GM21423 (cell line): ENCODE measurements at regions not wholly inside any gene's neighbourhood (a gene's known extent, or its start where the extent isn't known, plus 50 kb on each side); places are given as distances from the start of the nearest gene placed in this dataset.
A peak's percentile ranks its signal among the peaks of the same experiment; 100 is the strongest.

Experiments used
- ATAC-seq: cut with Tn5 transposase; IDR thresholded peaks from one replicate; pipeline ENCODE4 v1.9.1; 2021; ENCODE audit warnings: mild to moderate bottlenecking, moderate library complexity; ENCODE audit not compliant: unreplicated experiment

- no peak for ATAC-seq
Observed at GRCh38 chr4:159003420-159004253, 99.2 kb upstream of the RAPGEF2 start.

DNA sequence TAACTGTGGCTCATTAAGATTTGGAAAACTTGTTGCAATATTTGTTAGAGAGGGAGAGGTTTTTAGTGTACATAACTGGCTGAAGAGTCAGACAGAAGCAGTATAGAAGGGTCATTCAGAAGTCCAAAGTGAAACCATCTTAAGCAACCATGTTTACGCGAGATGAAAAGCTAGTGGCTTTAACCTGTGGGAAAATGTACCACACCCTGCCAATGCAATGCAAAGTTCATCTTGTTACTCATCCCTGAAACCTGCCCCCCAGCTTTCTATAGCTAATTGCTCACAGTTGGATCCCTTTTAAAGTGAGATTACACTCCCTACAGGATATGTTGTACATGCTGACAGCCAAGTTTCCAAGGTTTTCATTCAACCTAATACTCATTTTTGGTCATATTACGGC, 96.7 kb upstream of the RAPGEF2 start:
- ATAC-seq = no peak

DNA sequence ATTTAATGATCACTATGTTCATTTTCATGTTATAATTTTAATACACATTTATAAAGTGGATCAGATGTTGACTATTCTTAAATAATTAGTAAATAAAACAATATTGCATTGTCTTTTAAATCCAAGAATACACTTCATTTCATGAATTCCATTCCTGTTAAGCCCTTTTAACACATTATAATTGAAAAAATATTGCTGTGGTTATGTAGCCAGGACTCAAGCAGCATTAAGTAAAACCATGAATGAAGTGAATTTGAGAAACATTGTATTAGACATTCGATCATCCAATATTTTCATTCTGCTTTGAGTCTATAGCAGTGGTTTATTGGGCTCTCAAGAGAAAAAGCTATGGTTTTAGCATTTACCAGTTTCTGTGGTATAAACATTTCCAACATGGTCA, 94.2 kb upstream of the RAPGEF2 start:
- ATAC-seq = no peak

DNA sequence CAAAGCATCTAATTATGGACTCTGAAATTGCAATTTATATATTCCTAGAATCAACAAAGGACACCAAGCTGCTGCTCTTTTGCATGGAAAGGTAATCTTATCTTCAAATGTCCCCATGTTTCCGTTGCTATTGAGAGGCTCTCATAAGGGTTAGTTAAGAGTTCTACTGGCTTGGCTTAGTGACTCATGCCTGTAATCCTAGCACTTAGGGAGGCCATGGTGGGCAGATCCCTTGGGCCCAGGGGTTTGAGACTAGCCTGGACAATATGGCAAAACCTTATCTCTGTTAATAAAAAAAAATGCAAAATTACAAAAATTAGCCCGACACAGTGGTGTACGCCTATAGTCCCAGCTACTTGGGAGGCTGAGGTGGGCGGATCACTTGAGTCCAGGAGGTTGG, 93.4 kb upstream of the RAPGEF2 start:
- ATAC-seq = no peak

DNA sequence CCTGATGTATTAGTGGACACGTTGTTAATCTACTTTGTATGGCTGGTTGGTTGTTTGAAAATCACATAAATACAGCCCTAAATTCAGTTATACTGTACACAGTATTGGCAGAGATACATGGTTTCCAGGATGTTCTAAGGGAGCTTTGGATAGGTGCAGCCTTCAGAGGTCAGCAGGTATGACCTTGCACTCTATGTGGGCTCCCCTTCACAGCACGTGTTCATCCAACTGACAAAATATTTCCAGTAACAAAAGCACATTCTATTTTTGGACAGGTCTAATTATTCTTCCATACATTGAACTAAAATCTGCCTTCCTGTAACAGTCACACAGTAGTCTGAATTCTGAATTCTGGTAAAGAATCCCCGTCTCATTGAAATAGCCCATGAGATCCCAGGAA, 92.8 kb upstream of the RAPGEF2 start:
- ATAC-seq = no peak

DNA sequence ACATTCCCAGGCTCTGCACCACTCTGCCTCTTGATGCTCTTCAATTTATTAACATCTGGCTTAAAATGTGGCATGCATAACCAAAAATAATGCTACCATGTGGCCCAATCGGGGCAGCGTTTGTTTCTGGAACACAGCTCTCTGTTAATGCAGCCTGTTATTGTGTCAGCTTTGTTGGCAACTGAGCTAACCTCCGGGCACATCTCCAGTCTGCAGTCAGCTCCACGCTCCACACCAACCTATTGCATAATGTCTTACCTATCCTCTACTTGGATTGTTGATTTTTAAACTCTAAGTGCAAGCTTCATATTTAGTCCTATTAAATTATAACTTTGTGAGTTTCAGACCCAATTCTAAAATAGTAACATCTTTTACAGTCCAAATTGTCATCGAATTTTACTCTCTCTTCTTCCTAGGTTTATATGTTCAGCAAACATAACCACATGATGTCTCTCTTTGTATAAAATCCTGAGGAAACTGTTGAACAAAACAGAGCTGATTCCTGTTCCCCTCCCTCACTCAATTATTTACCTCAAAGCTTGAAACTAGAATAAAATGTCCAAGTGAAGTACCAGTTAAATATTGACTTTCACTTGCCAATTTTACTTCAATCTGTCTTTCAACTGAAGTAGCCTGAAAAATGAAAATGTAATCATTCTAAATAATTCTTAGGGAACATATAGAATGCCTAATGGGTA, 92.2 kb upstream of the RAPGEF2 start:
- ATAC-seq = no peak

DNA sequence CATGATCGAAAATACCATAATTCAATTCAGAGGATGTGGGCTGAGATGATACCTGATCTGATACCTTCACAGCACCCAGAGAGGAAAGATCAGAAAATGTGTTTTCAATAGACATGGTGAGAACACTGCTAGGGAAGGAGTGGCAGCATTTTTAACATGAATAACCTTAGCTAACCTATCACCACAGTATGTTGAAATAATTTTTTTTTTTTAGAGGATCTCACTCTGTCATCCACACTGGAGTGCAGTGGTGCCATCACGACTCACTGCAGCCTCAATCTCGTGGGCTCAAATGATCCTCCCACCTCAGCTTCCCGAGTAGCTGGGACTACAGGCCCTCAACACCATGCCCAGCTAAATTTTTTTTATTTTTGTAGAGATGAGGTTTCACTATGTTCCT, 90.5 kb upstream of the RAPGEF2 start:
- ATAC-seq = no peak

DNA sequence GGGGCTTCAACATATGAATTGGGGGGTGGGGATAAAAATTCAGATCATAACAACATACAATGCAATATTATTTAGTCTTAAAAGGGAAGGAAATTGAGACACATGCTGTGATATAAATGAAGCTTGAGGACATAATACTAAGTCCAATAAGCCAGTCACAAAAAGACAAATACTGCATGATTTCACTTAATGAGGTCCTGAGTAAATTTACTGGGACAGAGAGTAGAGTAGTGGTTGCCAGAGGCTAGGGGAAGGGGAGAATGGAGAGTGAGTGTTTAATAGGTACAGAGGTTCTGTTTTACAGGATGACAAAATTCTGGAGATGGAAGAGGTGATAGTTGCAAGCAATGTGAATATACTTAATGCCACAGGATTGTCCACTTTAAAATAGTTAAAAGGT, 89.2 kb upstream of the RAPGEF2 start:
- no peak for ATAC-seq

DNA sequence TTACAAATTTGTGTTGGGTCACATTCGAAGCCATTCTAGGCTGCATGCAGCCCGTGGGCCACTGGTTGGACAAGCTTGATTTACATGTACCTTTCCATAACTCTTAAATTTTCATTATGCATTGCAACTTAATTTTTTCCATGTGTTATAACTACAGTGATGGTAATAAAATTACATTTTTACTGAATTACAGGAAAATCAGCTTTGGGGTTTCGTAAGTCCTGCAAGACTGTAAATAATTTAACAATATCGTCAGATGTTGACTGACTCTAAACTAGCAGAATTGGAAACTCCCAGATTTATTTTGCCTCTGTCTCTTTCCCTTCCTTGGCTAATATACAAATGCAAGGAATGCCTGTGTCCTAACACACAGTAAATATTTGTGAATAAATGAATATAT, 88.0 kb upstream of the RAPGEF2 start:
- ATAC-seq = no peak

DNA sequence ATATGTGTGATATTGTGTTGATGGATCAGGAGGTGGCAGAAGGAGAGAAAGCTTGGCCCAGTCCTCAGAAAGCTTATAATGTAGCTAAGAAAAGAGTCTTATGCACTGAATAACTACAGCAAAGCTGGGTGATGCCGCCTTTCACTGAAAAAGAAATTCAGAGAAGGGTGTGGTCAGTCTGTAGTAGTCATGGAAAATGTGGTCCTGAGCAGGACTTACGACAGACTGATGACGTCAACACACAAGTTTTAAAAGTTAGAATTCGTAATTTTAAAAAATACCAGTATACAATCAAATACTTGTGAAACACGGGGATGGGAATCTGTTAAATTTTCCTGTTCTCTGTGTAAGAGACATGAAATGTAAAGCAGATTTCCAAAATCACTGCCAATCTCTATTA, 87.0 kb upstream of the RAPGEF2 start:
- no peak for ATAC-seq

DNA sequence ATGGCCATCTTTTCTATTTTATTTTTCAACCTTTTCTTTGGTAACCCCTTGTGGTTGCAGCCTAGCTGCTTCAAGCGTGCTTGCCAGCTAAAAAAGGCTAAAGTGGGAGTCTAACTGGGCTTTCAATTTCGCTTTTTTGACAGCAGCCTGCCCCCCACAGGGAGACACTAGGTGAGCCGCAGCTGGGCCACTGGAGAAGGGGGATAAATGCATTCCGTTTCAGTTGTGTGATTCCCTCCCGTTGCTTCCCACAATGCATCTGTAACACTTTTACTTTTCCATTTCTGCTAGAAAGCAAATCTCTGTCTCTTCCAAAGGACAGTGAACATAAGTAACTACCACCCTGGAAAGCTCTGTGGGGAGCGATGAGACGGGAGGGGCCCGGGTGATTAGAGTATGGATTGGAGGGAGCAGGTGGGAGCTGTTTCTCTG, 86.3 kb upstream of the RAPGEF2 start:
- ATAC-seq = peak; percentile 48

DNA sequence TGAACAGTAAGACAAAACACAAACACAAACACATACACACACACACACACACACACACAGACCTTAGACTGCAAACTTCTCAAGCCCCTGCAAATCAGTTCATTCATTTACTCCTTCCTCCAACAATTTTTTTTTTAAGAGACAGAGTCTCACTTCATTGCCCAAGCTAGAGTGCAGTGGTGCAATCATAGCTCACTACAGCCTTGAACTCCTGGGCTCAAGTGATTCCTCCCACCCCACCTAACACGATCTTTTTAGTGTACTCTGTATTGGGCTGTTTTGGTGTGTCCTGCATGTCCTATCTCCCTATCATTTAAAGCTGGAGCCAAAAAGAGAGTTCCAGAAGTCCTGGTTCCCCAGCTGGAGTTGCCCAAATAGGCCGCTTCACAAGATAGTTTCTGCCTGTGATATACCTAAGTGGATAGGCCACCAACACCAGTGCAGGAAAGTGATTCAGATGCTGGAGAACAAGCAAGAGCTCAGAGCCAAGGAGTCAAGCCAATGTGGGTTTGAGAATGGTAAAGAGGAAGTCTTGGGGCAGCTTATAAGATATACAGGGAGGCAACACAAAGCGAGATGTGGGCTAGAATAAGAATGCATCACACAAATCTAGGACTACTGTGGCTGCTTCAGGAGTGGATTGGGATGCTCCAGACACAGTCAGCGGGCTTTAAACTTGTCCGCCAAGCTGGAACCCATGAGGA, 85.4 kb upstream of the RAPGEF2 start:
- peak; percentile 20 for ATAC-seq

GRCh38 chr4:159018062-159018629, 84.7 kb upstream of the RAPGEF2 start:
- ATAC-seq = peak; percentile 90

GRCh38 chr4:159019356-159019755, 83.5 kb upstream of the RAPGEF2 start:
- ATAC-seq = no peak

GRCh38 chr4:159021597-159022385, 81.1 kb upstream of the RAPGEF2 start:
- no peak for ATAC-seq

DNA sequence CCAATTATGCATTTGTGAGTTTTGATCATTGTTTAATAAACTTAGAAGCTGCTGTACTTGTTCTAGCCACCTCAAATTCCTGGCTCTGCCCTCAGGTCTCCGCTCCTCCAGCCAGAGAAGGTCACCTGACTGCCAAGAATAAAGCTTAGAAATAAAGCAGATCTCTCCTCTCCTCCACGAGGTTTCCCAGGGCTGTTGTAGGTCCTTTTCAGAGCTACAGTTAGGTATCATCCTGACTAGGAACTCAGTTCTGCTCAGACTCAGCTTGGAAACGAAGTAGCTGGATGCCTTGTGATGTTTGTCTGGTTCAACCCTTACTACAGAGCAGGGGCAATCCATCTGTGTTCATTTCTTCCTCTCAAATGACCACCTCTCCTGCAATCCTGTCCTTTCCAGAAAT, 79.1 kb upstream of the RAPGEF2 start:
- no peak for ATAC-seq

DNA sequence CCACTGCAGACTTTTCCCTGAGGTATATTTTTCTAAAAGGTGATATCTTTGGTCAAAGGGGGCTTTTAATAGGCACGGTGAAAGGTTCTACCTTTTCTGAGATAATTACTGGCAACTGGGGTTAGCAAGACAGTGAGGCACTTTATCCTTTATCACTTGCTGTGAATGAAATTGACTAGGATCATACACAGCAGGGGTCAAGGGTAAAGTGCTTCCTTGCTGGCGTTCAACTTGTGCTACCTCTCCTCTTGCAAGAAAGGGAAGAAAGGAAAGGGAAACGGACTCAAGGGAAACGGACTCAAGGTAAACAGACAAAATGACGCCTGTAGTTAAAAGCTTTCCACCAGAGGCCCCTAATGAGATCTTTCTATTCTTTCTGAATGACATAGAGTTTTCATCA, 78.6 kb upstream of the RAPGEF2 start:
- no peak for ATAC-seq

DNA sequence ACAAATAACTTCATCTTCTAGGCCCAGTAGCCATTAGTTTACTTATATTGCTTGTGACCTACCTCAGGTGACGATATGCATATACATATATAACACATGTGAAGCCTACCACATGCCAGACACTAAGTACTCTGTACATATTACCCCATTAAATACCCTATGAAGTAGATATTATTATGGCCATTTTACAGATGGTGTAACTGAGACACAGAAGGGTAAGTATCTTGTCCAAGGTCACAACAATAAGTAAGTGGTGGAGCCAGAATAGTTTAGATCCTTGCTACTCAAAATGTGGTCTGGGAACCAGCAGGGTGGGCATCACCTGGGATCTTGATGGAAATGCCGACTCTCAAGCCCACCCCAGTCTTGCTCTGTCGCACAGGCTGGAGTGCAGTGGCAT, 78.1 kb upstream of the RAPGEF2 start:
- ATAC-seq = no peak

DNA sequence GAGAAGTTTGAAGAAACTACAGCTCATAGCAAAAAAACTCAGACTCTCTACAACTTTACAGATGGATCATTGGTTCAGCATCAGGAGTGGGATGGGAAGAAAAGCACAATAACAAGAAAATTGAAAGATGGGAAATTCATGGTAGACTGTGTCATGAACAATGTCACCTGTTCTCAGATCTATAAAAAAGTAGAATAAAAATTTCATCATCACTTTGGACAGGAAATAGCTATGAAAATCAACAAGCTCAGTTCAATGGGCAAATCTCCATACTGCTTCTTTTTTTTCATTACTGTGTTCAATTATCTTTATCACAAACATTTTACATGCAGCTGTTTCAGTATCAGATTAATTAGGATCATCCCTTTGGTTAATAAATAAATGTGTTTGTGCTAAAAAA, 76.5 kb upstream of the RAPGEF2 start:
- ATAC-seq = no peak

DNA sequence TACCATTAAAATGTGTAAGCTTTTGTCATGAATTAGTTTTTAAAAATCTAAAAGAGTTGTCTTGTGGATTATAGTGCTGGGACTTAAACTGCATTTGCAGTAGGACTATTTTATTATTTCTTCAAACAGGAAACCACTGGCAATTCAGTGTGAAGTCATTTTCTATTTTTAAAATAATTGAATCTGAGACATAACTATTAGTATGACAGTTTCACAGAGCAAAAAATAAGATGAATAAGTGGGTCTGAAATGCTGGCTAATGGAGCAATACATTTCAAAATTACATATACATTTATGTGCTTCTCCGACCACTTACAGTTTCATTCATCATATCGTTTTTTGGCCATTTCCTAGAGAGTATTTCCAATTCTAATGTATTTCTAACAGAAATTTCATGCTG, 75.3 kb upstream of the RAPGEF2 start:
- no peak for ATAC-seq

DNA sequence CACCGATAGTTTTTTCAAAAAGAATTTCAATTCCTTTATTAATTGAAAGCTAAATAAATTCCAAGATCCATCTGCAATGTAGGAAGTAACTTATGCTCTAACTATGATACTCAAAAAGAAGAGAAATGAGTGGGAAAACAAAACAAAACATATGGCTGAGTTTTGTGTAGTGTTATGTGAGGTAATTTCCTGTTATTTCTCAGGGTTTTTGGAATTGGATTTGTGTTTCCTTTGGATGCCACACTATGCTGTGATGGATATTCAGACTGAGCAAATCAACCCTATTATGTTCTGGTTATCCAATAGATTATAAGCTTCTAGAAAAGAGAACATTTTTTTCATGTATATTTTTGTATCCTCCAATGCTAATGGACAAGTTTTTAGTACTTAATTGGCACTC, 73.4 kb upstream of the RAPGEF2 start:
- no peak for ATAC-seq
